ENCODE measurements at regions not wholly inside any gene's neighbourhood (a gene's known extent, or its start where the extent isn't known, plus 50 kb on each side); places are given as distances from the start of the nearest gene placed in this dataset.

GRCh38 chr1:182329471-182329870 is 62.1 kb downstream of the GLUL start:
- DNase-seq = no peak
- no peak overlapping the region for H3K27ac ChIP-seq (ENCODE audit: insufficient read length, low read depth, low read length)
- H4K91ac ChIP-seq (ENCODE audit: insufficient read length, low read depth, low read length) = no peak overlapping the region
- H3K4me3 Mint-ChIP-seq = no peak overlapping the region
- H4K20me1 ChIP-seq (ENCODE audit: control insufficient read depth, insufficient read depth, insufficient read length) = no peaks in the 10 kb centered on the region
- no peaks in the 10 kb centered on the region for H3K9me3 ChIP-seq (ENCODE audit: control insufficient read depth, low read depth, low read length)
- no peak for TF ChIP-seq CTCF (conservative IDR thresholded peaks at IDR 0.05)
- H4K5ac ChIP-seq (ENCODE audit: insufficient read length, low read depth, low read length) = no peak overlapping the region
- no peak overlapping the region for H3K56ac ChIP-seq (ENCODE audit: insufficient read length, low read depth, low read length)
- H2BK120ac ChIP-seq (ENCODE audit: low read depth, low read length, poor library complexity, severe bottlenecking) = no peak overlapping the region
- H3K27ac Mint-ChIP-seq = no peak overlapping the region
- no peak overlapping the region for H2BK20ac ChIP-seq (ENCODE audit: low read depth, low read length, poor library complexity, severe bottlenecking)
- H3T11ph ChIP-seq (ENCODE audit: low read length) = no peak overlapping the region
- H3K18ac ChIP-seq (ENCODE audit: insufficient read length, low read depth, low read length) = no peak overlapping the region
- H3K14ac ChIP-seq (ENCODE audit: insufficient read depth, low read length) = no peak overlapping the region
- no peak overlapping the region for H3K4ac ChIP-seq (ENCODE audit: low read depth, low read length)
- no peak overlapping the region for H2BK5ac ChIP-seq (ENCODE audit: insufficient read length, low read length)
- H4K8ac ChIP-seq (replicated peaks; ENCODE audit: insufficient read length, low read depth, low read length) = no peak overlapping the region
- H3K27me3 Mint-ChIP-seq (ENCODE audit: low read depth) = no peaks in the 10 kb centered on the region
- no peaks in the 10 kb centered on the region for H3K27me3 ChIP-seq (ENCODE audit: insufficient read depth, low read length)
- H3K23ac ChIP-seq (ENCODE audit: insufficient read length, low read depth, low read length) = no peak overlapping the region
- no peaks in the 10 kb centered on the region for H3K79me1 ChIP-seq (ENCODE audit: insufficient read depth, low read depth, low read length, poor library complexity, severe bottlenecking)
- no peak overlapping the region for H2BK12ac ChIP-seq (ENCODE audit: insufficient read length, low read depth, low read length)
- no peaks in the 10 kb centered on the region for H3K9me3 Mint-ChIP-seq
- no peaks in the 10 kb centered on the region for H3K23me2 ChIP-seq (ENCODE audit: insufficient read length, low read depth, low read length, poor library complexity, severe bottlenecking)
- H3K36me3 Mint-ChIP-seq (ENCODE audit: insufficient read depth in 1 of 3, low read depth in 3 of 3) = no peaks in the 10 kb centered on the region
- peaks cover 8% of the 10 kb centered on the region for H3K4me1 ChIP-seq (ENCODE audit: insufficient read depth, low read length)
- no peak overlapping the region for H2AFZ ChIP-seq (ENCODE audit: low read length)
- no peak overlapping the region for H2BK15ac ChIP-seq (ENCODE audit: low read depth, low read length)
- no peaks in the 10 kb centered on the region for H3K79me2 ChIP-seq (ENCODE audit: insufficient read depth, low read length)
- no CpG with 5 or more reads among the region's 2 CpGs for WGBS (ENCODE audit: extremely low coverage, insufficient read length, low lambda C conversion rate)
- peaks cover 10 to 14% of the 10 kb centered on the region in 2 experiments for H3K4me1 Mint-ChIP-seq
- H3K4me2 ChIP-seq (ENCODE audit: insufficient read depth, insufficient read length, low read length) = no peak overlapping the region
- H2AK5ac ChIP-seq (ENCODE audit: insufficient read length, low read length) = no peak overlapping the region
- H3K9ac ChIP-seq (ENCODE audit: extremely low read depth, insufficient read length, low read length) = no peak overlapping the region

Measured in H9 (cell line).